KMS-11 (cell line): ENCODE measurements at regions not wholly inside any gene's neighbourhood (a gene's known extent, or its start where the extent isn't known, plus 50 kb on each side); places are given as distances from the start of the nearest gene placed in this dataset.

Experiments used
- H2AFZ ChIP-seq: fragments of 200-600 bp; sonication (generic); 2 replicates; pipeline ENCODE4 v1.6.1; 2016; ENCODE audit warnings: antibody characterized with exemption, mixed run types, low read depth
- H3K27ac ChIP-seq: fragments of 200-600 bp; sonication (generic); 2 replicates; pipeline ENCODE4 v1.6.1; 2016; ENCODE audit warnings: mild to moderate bottlenecking, mixed run types
- H3K27me3 ChIP-seq: fragments of 200-600 bp; sonication (generic); 2 replicates; pipeline ENCODE4 v1.6.1; 2017; ENCODE audit warnings: mild to moderate bottlenecking, low read depth, mixed run types, moderate library complexity; ENCODE audit not compliant: insufficient read depth
- H3K36me3 ChIP-seq: fragments of 200-600 bp; sonication (generic); 2 replicates; pipeline ENCODE4 v1.6.1; 2017; ENCODE audit warnings: mild to moderate bottlenecking, mixed run types; ENCODE audit not compliant: insufficient read depth
- H3K4me1 ChIP-seq: fragments of 200-600 bp; sonication (generic); 2 replicates; pipeline ENCODE4 v1.6.1; 2016; ENCODE audit warnings: mild to moderate bottlenecking, low read depth, mixed run types; ENCODE audit not compliant: poor library complexity, severe bottlenecking
- H3K4me2 ChIP-seq: fragments of 200-600 bp; sonication (generic); 2 replicates; pipeline ENCODE4 v1.7.0; 2016; ENCODE audit warnings: mild to moderate bottlenecking, mixed run types
- H3K4me3 ChIP-seq: fragments of 200-600 bp; sonication (generic); IDR thresholded peaks from 2 replicates; pipeline ENCODE4 v1.6.1; 2017; ENCODE audit warnings: low read depth, low read length, mixed read lengths; ENCODE audit not compliant: insufficient read depth
- H3K79me2 ChIP-seq: fragments of 200-600 bp; sonication (generic); 2 replicates; pipeline ENCODE4 v1.6.1; 2016; ENCODE audit warnings: low read depth, mixed run types; ENCODE audit not compliant: insufficient read depth
- H3K9ac ChIP-seq: fragments of 200-600 bp; sonication (generic); 2 replicates; pipeline ENCODE4 v1.6.1; 2016; ENCODE audit warnings: mild to moderate bottlenecking, mixed run types
- H4K20me1 ChIP-seq: fragments of 200-600 bp; sonication (generic); 2 replicates; pipeline ENCODE4 v1.6.1; 2016; ENCODE audit warnings: mild to moderate bottlenecking, mixed run types; ENCODE audit not compliant: insufficient read depth
- TF ChIP-seq, protein P1 (sequence below): fragments of 200-600 bp; sonication (generic); conservative IDR thresholded peaks from 2 replicates; pipeline ENCODE4 v1.6.1; 2017; ENCODE audit warnings: low read depth, mild to moderate bottlenecking, antibody characterized with exemption, low read length, moderate library complexity, mixed read lengths

DNA sequence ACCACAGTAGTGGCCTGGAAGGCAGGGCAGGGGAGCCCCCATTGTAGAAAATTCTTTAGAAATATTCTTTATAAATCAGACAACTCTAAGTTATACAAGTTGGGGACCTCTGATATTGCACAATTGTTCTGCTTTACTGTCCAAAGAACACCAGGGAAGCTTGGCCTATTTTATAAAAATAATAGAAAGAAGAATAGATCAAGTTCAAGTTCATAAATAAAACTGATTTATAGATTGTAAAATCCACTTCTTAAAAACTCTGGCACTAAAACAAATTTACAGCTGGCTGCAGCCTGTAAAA, 55.0 kb upstream of the GALNT2 start:
- Histone ChIP-seq H3K27me3 (no peaks in the 10 kb centered on the region), H3K4me2 (no peak overlapping the region), H2AFZ (no peak overlapping the region), H3K36me3 (no peaks in the 10 kb centered on the region), H3K4me1 (no peaks in the 10 kb centered on the region), H3K79me2 (no peaks in the 10 kb centered on the region), H3K9ac (no peak overlapping the region), H4K20me1 (no peaks in the 10 kb centered on the region), H3K4me3 (no peak overlapping the region), H3K27ac (no peak overlapping the region)
- TF ChIP-seq, protein P1, sequence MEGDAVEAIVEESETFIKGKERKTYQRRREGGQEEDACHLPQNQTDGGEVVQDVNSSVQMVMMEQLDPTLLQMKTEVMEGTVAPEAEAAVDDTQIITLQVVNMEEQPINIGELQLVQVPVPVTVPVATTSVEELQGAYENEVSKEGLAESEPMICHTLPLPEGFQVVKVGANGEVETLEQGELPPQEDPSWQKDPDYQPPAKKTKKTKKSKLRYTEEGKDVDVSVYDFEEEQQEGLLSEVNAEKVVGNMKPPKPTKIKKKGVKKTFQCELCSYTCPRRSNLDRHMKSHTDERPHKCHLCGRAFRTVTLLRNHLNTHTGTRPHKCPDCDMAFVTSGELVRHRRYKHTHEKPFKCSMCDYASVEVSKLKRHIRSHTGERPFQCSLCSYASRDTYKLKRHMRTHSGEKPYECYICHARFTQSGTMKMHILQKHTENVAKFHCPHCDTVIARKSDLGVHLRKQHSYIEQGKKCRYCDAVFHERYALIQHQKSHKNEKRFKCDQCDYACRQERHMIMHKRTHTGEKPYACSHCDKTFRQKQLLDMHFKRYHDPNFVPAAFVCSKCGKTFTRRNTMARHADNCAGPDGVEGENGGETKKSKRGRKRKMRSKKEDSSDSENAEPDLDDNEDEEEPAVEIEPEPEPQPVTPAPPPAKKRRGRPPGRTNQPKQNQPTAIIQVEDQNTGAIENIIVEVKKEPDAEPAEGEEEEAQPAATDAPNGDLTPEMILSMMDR, result no peak

DNA sequence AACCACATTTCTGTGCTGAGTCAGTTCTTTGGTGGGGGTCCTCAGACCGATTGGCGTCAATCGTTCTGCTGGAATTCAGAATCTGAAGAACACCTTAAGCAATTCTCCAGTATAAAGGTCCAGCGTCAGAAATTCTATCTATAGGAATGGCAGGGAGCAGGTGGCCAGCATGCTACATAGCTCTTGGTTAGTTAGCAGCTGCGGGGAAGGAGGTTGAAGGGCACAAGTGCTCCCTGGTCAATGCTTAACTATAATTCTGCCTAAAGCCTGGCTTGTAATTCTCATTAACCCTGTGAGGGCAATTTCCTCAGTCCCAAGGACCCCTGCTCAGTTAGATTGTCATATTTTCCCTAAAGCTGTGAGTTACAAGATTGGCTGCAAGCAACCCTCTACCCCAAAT, 54.3 kb upstream of the GALNT2 start:
- Histone ChIP-seq H3K9ac (no peak overlapping the region), H3K27ac (no peak overlapping the region), H3K79me2 (no peaks in the 10 kb centered on the region), H3K4me1 (no peaks in the 10 kb centered on the region), H2AFZ (no peak overlapping the region), H3K36me3 (no peaks in the 10 kb centered on the region), H3K4me3 (no peak overlapping the region), H3K27me3 (no peaks in the 10 kb centered on the region), H4K20me1 (no peaks in the 10 kb centered on the region), H3K4me2 (no peak overlapping the region)
- TF ChIP-seq, protein P1, result no peak

DNA sequence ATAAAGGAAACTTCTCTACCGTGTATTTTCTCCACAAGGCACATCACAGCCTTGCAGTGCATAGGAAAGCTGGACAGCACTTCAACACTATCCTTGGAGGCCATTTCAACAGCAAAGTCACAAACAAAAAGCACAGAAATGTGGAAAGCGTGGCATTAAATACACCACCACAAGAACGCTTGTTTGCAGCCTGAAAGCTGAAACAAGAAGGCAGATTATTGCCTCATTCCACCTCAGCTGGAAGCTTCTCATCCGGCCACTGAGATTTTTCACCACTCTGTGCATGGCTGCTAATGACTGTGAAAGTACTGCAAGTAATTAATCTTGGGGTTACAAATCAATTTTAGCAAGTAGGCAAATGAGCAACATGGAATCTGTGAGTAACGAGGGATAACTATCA, 50.9 kb upstream of the GALNT2 start:
- Histone ChIP-seq H4K20me1 (no peaks in the 10 kb centered on the region), H3K9ac (no peak overlapping the region), H3K27me3 (no peaks in the 10 kb centered on the region), H3K4me2 (no peak overlapping the region), H3K79me2 (no peaks in the 10 kb centered on the region), H3K4me3 (no peak overlapping the region), H3K4me1 (no peaks in the 10 kb centered on the region), H2AFZ (no peak overlapping the region), H3K36me3 (no peaks in the 10 kb centered on the region), H3K27ac (no peak overlapping the region)
- TF ChIP-seq, protein P1, result no peak
